IMR-90 (cell line): ENCODE measurements at regions not wholly inside any gene's neighbourhood (a gene's known extent, or its start where the extent isn't known, plus 50 kb on each side); places are given as distances from the start of the nearest gene placed in this dataset.

Experiments
- ATAC-seq: fragments of 200-7000 bp; cut with Tn5 transposase; 2 replicates; pipeline ENCODE4 v1.9.1; 2020; ENCODE audit warnings: low read depth, mild to moderate bottlenecking, moderate library complexity
- BruUV-seq: library from RNA; stranded (reverse); fragments of 400-500 nt; replicated peaks from 2 replicates; lab custom pipeline; 2021; lab: Mats Ljungman, UMichigan
- CTCF ChIA-PET: fragments of 300-600 bp; formaldehyde crosslinking; extraction: SDS; loops from one replicate; lab custom pipeline; 2021; ENCODE audit warnings: antibody characterized with exemption; lab: Yijun Ruan, JAX
- POLR2A ChIA-PET: fragments of 300-600 bp; sonication (Branson Sonifier 250); formaldehyde crosslinking; loops from one replicate; lab custom pipeline; 2022; ENCODE audit warnings: antibody characterized with exemption; ENCODE audit not compliant: unreplicated experiment; lab: Charles Lee
- DNase-seq: peaks from one replicate; pipeline ENCODE4 v3.0.0; 2013
- H2AFZ ChIP-seq: replicated peaks from 2 replicates; pipeline ENCODE3; 2013; ENCODE audit warnings: low read length, mild to moderate bottlenecking; ENCODE audit not compliant: poor library complexity
- H2AK5ac ChIP-seq: 2 replicates; pipeline ENCODE4 v1.6.1; 2013; ENCODE audit warnings: low read depth, low read length, inconsistent platforms
- H2AK9ac ChIP-seq: replicated peaks from 2 replicates; pipeline ENCODE3; 2013; ENCODE audit warnings: mild to moderate bottlenecking, low read depth, low read length, moderate library complexity; ENCODE audit not compliant: poor library complexity
- H2BK120ac ChIP-seq: 2 replicates; pipeline ENCODE4 v1.6.1; 2013; ENCODE audit warnings: low read depth, low read length, inconsistent platforms
- H2BK15ac ChIP-seq: 3 replicates; pipeline ENCODE4 v1.6.1; 2013; ENCODE audit warnings: low read depth, low read length, inconsistent platforms
- H2BK20ac ChIP-seq: 2 replicates; pipeline ENCODE4 v1.6.1; 2013; ENCODE audit warnings: low read depth, mild to moderate bottlenecking, inconsistent platforms, low read length, moderate library complexity
- H2BK5ac ChIP-seq: 2 replicates; pipeline ENCODE4 v1.6.1; 2013; ENCODE audit warnings: mild to moderate bottlenecking, low read depth, low read length, inconsistent platforms; ENCODE audit not compliant: poor library complexity, severe bottlenecking
- H3K14ac ChIP-seq: replicated peaks from 2 replicates; pipeline ENCODE4 v1.6.1; 2013; ENCODE audit warnings: low read depth, low read length, inconsistent platforms
- H3K18ac ChIP-seq: 2 replicates; pipeline ENCODE4 v1.6.1; 2013; ENCODE audit warnings: low read depth, low read length, control low read depth
- H3K23ac ChIP-seq: 2 replicates; pipeline ENCODE4 v1.6.1; 2013; ENCODE audit warnings: low read depth, low read length, inconsistent platforms
- H3K27ac ChIP-seq: 2 replicates; pipeline ENCODE4 v1.5.1; 2013; ENCODE audit warnings: mild to moderate bottlenecking, control low read depth, low read length; ENCODE audit not compliant: insufficient read depth
- H3K27me3 ChIP-seq: 2 replicates; pipeline ENCODE4 v1.6.1; 2013; ENCODE audit warnings: low read length; ENCODE audit not compliant: control insufficient read depth, insufficient read depth
- H3K36me3 ChIP-seq: 2 replicates; pipeline ENCODE4 v1.6.1; 2013; ENCODE audit warnings: low read length, mixed read lengths; ENCODE audit not compliant: control insufficient read depth, insufficient read depth
- H3K4ac ChIP-seq: 2 replicates; pipeline ENCODE4 v1.6.1; 2013; ENCODE audit warnings: low read depth, low read length, inconsistent platforms
- H3K4me1 ChIP-seq: 2 replicates; pipeline ENCODE4 v1.6.1; 2013; ENCODE audit warnings: low read length, mixed read lengths; ENCODE audit not compliant: control insufficient read depth, insufficient read depth
- H3K4me2 ChIP-seq: 2 replicates; pipeline ENCODE4 v1.6.1; 2013; ENCODE audit warnings: low read depth, mild to moderate bottlenecking, control low read depth, low read length, moderate library complexity
- H3K4me3 ChIP-seq: 2 replicates; pipeline ENCODE4 v1.5.1; 2013; ENCODE audit warnings: low read depth, mild to moderate bottlenecking, control low read depth, low read length, moderate library complexity; ENCODE audit not compliant: insufficient read depth
- H3K56ac ChIP-seq: 2 replicates; pipeline ENCODE4 v1.6.1; 2013; ENCODE audit warnings: low read length, inconsistent platforms; ENCODE audit not compliant: insufficient read depth; ENCODE audit errors: extremely low read depth
- H3K79me1 ChIP-seq, 2 experiments: 2 replicates each; pipeline ENCODE4 v1.6.1; 2013; ENCODE audit warnings: low read length in 2 of 2, inconsistent platforms in 1 of 2, low read depth in 1 of 2
- H3K9ac ChIP-seq: 2 replicates; pipeline ENCODE4 v1.6.1; 2013; ENCODE audit warnings: low read depth, low read length, control low read depth
- H3K9me1 ChIP-seq: 2 replicates; pipeline ENCODE4 v1.6.1; 2013; ENCODE audit warnings: low read length, inconsistent platforms; ENCODE audit not compliant: insufficient read depth
- H3K9me3 ChIP-seq: 2 replicates; pipeline ENCODE4 v1.6.1; 2013; ENCODE audit warnings: low read length; ENCODE audit not compliant: control insufficient read depth, insufficient read depth
- H4K20me1 ChIP-seq: 2 replicates; pipeline ENCODE4 v1.6.1; 2013; ENCODE audit warnings: low read length, inconsistent platforms; ENCODE audit not compliant: insufficient read depth
- H4K5ac ChIP-seq: 2 replicates; pipeline ENCODE4 v1.6.1; 2013; ENCODE audit warnings: mild to moderate bottlenecking, low read depth, low read length, control low read depth
- H4K8ac ChIP-seq, 2 experiments: 2 replicates each; pipeline ENCODE4 v1.6.1; 2013; ENCODE audit warnings: low read depth in 2 of 2, low read length in 2 of 2, control low read depth in 1 of 2, inconsistent platforms in 1 of 2
- H4K91ac ChIP-seq: 2 replicates; pipeline ENCODE4 v1.6.1; 2013; ENCODE audit warnings: low read depth, low read length, inconsistent platforms; ENCODE audit not compliant: insufficient read depth
- CHD1 ChIP-seq: IDR thresholded peaks from 2 replicates; pipeline ENCODE4 v1.6.1; 2012; ENCODE audit warnings: low read depth, low read length, improper control_type of control experiment
- CTCF ChIP-seq: conservative IDR thresholded peaks from 2 replicates; pipeline ENCODE4 v1.5.1; 2012; ENCODE audit warnings: mild to moderate bottlenecking, low read depth, low read length, improper control_type of control experiment
- FOS ChIP-seq: fragments of 150-350 bp; IDR thresholded peaks from 2 replicates; pipeline ENCODE4 v1.6.1; 2016; ENCODE audit warnings: low read depth, low read length
- MAFK ChIP-seq: IDR thresholded peaks from 2 replicates; pipeline ENCODE4 v1.6.1; 2012; ENCODE audit warnings: low read depth, low read length, improper control_type of control experiment
- NFE2L2 ChIP-seq: fragments of 150-350 bp; IDR thresholded peaks from 2 replicates; pipeline ENCODE4 v1.6.1; 2016; ENCODE audit warnings: low read depth, mild to moderate bottlenecking, low read length
- RCOR1 ChIP-seq: IDR thresholded peaks from 2 replicates; pipeline ENCODE4 v1.6.1; 2012; ENCODE audit warnings: mild to moderate bottlenecking, low read length, improper control_type of control experiment; ENCODE audit not compliant: insufficient replicate concordance
- SMC3 ChIP-seq: fragments of 150-350 bp; IDR thresholded peaks from 2 replicates; pipeline ENCODE4 v1.6.1; 2016; ENCODE audit warnings: low read depth, mild to moderate bottlenecking, antibody characterized with exemption, low read length, moderate library complexity
- WGBS, 2 experiments: methylation state at CpG; one replicate each; pipeline versions ENCODE4 v1.1.5 to v1.1.7; 2013; ENCODE audit warnings: missing lambda C conversion rate in 2 of 2; ENCODE audit not compliant: insufficient read length in 1 of 2; ENCODE audit errors: extremely low coverage in 2 of 2; 5-methylcytosine and 5-hydroxymethylcytosine counted together
- dilution Hi-C: fragments of 300-500 bp; cut with HindIII; formaldehyde crosslinking; loops from one replicate; pipeline ENCODE4 v1.14.3; 2018; ENCODE audit warnings: low sequenced_read_pairs; ENCODE audit not compliant: unreplicated experiment
- in situ Hi-C: fragments of 300-500 bp; cut with MboI; formaldehyde crosslinking; loops from 3 replicates; pipeline ENCODE4 v1.14.3; 2019; ENCODE audit warnings: low sequenced_read_pairs, inconsistent platforms, mixed read lengths
- intact Hi-C: fragments of 100-400 bp; cut with micrococcal nuclease; formaldehyde crosslinking; loops from 2 replicates; pipeline ENCODE4 v1.10.0; 2022

DNA sequence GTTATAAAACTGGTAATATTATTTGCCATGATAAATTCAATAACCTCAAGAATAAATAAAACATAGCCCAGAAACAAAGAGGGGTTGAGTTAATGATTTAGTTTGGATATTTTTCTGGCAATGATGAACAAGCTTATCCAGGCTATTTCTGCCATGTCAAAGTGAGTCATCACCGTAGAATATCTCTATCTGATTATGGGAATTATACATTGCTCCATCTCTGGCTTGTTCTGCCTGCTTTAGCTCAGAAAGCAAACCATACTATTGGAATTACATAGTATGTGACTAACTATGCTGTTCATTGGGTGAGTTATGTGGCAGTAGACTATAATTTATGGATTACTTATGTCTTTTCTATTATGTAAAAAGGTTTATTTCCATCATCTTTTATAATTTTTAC lies 680.1 kb upstream of the AADAT start:
- in situ Hi-C loops: no loop called here
- WGBS, 2 experiments: no CpG with 5 or more reads among the region's 1 CpG
- Histone ChIP-seq H3K9me3 (peaks cover 4% of the 10 kb centered on the region), H3K4me1 (no peaks in the 10 kb centered on the region), H3K4me2 (no peak overlapping the region), H4K20me1 (no peaks in the 10 kb centered on the region), H4K91ac (no peak overlapping the region), H4K5ac (no peak overlapping the region), H2AFZ (no peak overlapping the region), H2AK5ac (no peak overlapping the region), H4K8ac (no peak overlapping the region), H3K36me3 (no peaks in the 10 kb centered on the region), H3K14ac (no peak overlapping the region), H2BK15ac (no peak overlapping the region), H3K23ac (no peak overlapping the region), H3K9me1 (no peaks in the 10 kb centered on the region), H2AK9ac (no peak overlapping the region), H3K27ac (no peak overlapping the region), H2BK5ac (no peak overlapping the region), H3K4ac (no peak overlapping the region), H2BK20ac (no peak overlapping the region), H3K56ac (no peak overlapping the region), H2BK120ac (no peak overlapping the region), H3K27me3 (no peaks in the 10 kb centered on the region), H3K4me3 (no peak overlapping the region), H3K79me1 (no peaks in the 10 kb centered on the region), H3K9ac (no peak overlapping the region), H3K18ac (no peak overlapping the region)
- TF ChIP-seq NFE2L2 (no peak), FOS (no peak), MAFK (no peak), RCOR1 (no peak), CTCF (no peak), CHD1 (no peak), SMC3 (no peak)
- CTCF ChIA-PET: no interaction called here
- POLR2A ChIA-PET: no interaction called here
- dilution Hi-C loops: no loop called here
- no TSS peak for BruUV-seq
- no peak for ATAC-seq
- intact Hi-C loops: no loop called here
- no peak for DNase-seq
